ENCODE measurements at regions not wholly inside any gene's neighbourhood (a gene's known extent, or its start where the extent isn't known, plus 50 kb on each side); places are given as distances from the start of the nearest gene placed in this dataset.
A peak's percentile ranks its signal among the peaks of the same experiment; 100 is the strongest.
"Not testable (repeated sequence)": the region's sequence is repeated elsewhere in the genome, so short reads cannot be mapped to it uniquely, and the experiment has no call there.

GRCh38 chr3:25992606-25993005 is 202.7 kb downstream of the OXSM start:
- Histone ChIP-seq H3K27me3 (ENCODE audit: low read depth) (no peaks in the 10 kb centered on the region), H3K36me3 (peaks cover 3% of the 10 kb centered on the region), H3K9me3 (replicated peaks) (peaks cover 61% of the 10 kb centered on the region), H3K4me3 (no peak overlapping the region), H3K27ac (replicated peaks) (no peak overlapping the region), H3K4me1 (no peaks in the 10 kb centered on the region)
- TF ChIP-seq, protein P1, sequence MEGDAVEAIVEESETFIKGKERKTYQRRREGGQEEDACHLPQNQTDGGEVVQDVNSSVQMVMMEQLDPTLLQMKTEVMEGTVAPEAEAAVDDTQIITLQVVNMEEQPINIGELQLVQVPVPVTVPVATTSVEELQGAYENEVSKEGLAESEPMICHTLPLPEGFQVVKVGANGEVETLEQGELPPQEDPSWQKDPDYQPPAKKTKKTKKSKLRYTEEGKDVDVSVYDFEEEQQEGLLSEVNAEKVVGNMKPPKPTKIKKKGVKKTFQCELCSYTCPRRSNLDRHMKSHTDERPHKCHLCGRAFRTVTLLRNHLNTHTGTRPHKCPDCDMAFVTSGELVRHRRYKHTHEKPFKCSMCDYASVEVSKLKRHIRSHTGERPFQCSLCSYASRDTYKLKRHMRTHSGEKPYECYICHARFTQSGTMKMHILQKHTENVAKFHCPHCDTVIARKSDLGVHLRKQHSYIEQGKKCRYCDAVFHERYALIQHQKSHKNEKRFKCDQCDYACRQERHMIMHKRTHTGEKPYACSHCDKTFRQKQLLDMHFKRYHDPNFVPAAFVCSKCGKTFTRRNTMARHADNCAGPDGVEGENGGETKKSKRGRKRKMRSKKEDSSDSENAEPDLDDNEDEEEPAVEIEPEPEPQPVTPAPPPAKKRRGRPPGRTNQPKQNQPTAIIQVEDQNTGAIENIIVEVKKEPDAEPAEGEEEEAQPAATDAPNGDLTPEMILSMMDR (IDR thresholded peaks at IDR 0.05; ENCODE audit: borderline replicate concordance): no peak
- intact Hi-C loops (cut with micrococcal nuclease): no loop called here
- DNase-seq: no peak

DNA sequence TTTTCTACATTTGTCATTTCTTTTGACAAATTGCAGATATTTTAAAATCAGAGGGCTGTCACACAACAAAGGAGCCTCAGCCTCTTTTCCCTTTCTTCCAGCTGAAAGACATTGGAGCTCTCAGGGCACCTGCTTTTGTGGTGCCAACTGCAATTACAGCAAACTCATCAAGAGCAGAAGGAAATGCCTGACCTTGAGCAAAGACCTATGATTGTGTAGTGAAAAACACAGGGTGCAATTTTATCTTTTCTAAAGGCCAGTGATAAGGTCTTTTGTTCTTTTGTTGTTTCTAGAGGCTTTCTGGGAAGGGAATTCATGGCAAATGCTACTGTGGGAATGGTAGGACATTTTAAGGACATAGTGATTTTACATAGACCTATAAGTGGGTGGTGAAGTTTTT is 214.3 kb downstream of the OXSM start:
- no peaks in the 10 kb centered on the region for H3K27me3 ChIP-seq (ENCODE audit: low read depth)
- no peaks in the 10 kb centered on the region for H3K4me1 ChIP-seq
- no peaks in the 10 kb centered on the region for H3K36me3 ChIP-seq
- DNase-seq: no peak
- no peak overlapping the region for H3K4me3 ChIP-seq
- peaks cover 33% of the 10 kb centered on the region for H3K9me3 ChIP-seq (replicated peaks)
- H3K27ac ChIP-seq (replicated peaks): no peak overlapping the region
- TF ChIP-seq, protein P1 (IDR thresholded peaks at IDR 0.05; ENCODE audit: borderline replicate concordance): no peak
- intact Hi-C loops (cut with micrococcal nuclease): no loop called here

GRCh38 chr3:26011276-26011675 is 221.4 kb downstream of the OXSM start:
- Histone ChIP-seq H3K4me1 (no peaks in the 10 kb centered on the region), H3K9me3 (replicated peaks) (no peaks in the 10 kb centered on the region), H3K36me3 (no peaks in the 10 kb centered on the region), H3K4me3 (no peak overlapping the region), H3K27me3 (ENCODE audit: low read depth) (no peaks in the 10 kb centered on the region), H3K27ac (replicated peaks) (no peak overlapping the region)
- TF ChIP-seq, protein P1 (IDR thresholded peaks at IDR 0.05; ENCODE audit: borderline replicate concordance): no peak
- DNase-seq: no peak
- intact Hi-C loops (cut with micrococcal nuclease): no loop called here

DNA sequence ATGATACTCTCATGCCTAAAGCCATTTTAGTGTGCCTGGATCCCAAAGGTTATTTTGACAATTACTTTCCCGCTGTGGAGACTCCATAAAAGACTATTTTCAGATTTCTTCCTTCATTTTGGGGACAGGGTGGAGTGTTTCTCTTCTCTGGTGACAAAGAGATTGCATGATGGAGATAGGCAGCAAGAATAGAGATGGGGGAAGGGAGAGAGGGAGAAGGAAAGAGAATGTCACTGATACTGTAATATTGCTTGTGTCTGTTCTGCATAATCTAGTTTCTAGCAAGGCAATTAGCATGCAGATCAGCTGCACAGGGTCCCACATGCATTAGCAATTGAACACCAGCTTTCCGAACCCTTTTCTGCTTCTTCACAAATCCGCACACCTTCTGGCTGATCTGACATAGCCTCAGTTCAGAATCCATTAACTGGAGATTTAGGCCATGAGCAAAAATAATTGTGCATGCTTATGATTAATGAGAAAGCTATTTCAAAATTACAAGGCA is 222.4 kb downstream of the OXSM start:
- H3K27me3 ChIP-seq (ENCODE audit: low read depth): no peaks in the 10 kb centered on the region
- no peak overlapping the region for H3K4me3 ChIP-seq
- no peaks in the 10 kb centered on the region for H3K36me3 ChIP-seq
- no peak for DNase-seq
- no peaks in the 10 kb centered on the region for H3K9me3 ChIP-seq (replicated peaks)
- TF ChIP-seq, protein P1 (IDR thresholded peaks at IDR 0.05; ENCODE audit: borderline replicate concordance): no peak
- no peaks in the 10 kb centered on the region for H3K4me1 ChIP-seq
- H3K27ac ChIP-seq (replicated peaks): no peak overlapping the region
- intact Hi-C loops (cut with micrococcal nuclease): no loop called here

- Histone ChIP-seq H3K27me3 (ENCODE audit: low read depth) (no peaks in the 10 kb centered on the region), H3K27ac (replicated peaks) (no peak overlapping the region), H3K9me3 (replicated peaks) (no peaks in the 10 kb centered on the region), H3K36me3 (no peaks in the 10 kb centered on the region), H3K4me3 (no peak overlapping the region), H3K4me1 (no peaks in the 10 kb centered on the region)
- intact Hi-C loops (cut with micrococcal nuclease): no loop called here
- no peak for DNase-seq
- TF ChIP-seq, protein P1 (IDR thresholded peaks at IDR 0.05; ENCODE audit: borderline replicate concordance): no peak
Measured at GRCh38 chr3:26015752-26016151, 225.9 kb downstream of the OXSM start.

DNA sequence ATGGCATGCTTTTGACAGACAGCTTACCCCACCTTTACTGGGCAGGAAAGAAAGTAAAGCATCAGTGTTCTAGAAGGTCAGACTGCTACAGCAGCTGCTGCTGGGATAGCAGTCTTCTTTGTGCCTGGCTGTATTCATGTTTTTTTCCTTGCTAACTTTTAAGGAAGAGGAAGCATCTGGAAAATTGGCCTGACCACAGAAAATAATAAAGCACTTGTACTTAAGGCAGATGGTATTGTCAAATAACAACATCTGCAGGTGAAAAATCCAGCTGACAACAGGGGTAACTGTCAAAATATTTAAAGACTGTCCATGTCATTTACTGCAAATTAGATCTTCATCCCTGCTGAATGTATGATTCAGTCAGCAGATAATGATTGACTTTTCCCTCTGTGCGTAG is 229.0 kb downstream of the OXSM start:
- Histone ChIP-seq H3K9me3 (replicated peaks) (peaks cover 19% of the 10 kb centered on the region), H3K36me3 (no peaks in the 10 kb centered on the region), H3K4me1 (no peaks in the 10 kb centered on the region), H3K4me3 (no peak overlapping the region), H3K27me3 (ENCODE audit: low read depth) (no peaks in the 10 kb centered on the region), H3K27ac (replicated peaks) (peak overlapping the region; percentile 5)
- TF ChIP-seq, protein P1 (IDR thresholded peaks at IDR 0.05; ENCODE audit: borderline replicate concordance): no peak
- DNase-seq: no peak
- intact Hi-C loops (cut with micrococcal nuclease): no loop called here

GRCh38 chr3:26024206-26024605 is 234.3 kb downstream of the OXSM start:
- H3K4me1 ChIP-seq; H3K36me3 ChIP-seq; DNase-seq; intact Hi-C loops (cut with micrococcal nuclease); H3K27me3 ChIP-seq (ENCODE audit: low read depth); H3K4me3 ChIP-seq; H3K27ac ChIP-seq (replicated peaks): not testable (repeated sequence)
- peaks cover 41% of the 10 kb centered on the region for H3K9me3 ChIP-seq (replicated peaks)
